Kidney epithelial cell (primary cell): ENCODE measurements at regions not wholly inside any gene's neighbourhood (a gene's known extent, or its start where the extent isn't known, plus 50 kb on each side); places are given as distances from the start of the nearest gene placed in this dataset.
A peak's percentile ranks its signal among the peaks of the same experiment; 100 is the strongest.

ENCODE experiments used
- DNase-seq: peaks from one replicate; pipeline ENCODE4 v3.0.0-alpha.2; 2010; ENCODE audit warnings: low read depth
- H3K27me3 ChIP-seq: 2 replicates; pipeline ENCODE4 v1.6.0; 2011; ENCODE audit warnings: low read length; ENCODE audit not compliant: control insufficient read depth, insufficient read depth
- H3K36me3 ChIP-seq: 2 replicates; pipeline ENCODE4 v1.5.1; 2011; ENCODE audit warnings: low read length; ENCODE audit not compliant: control insufficient read depth, insufficient read depth
- H3K4me3 ChIP-seq: 2 replicates; pipeline ENCODE4 v1.5.1; 2011; ENCODE audit warnings: low read depth, mild to moderate bottlenecking, control low read depth, low read length
- CTCF ChIP-seq: IDR thresholded peaks from 2 replicates; pipeline ENCODE4 v1.5.1; 2011; ENCODE audit warnings: mild to moderate bottlenecking, moderate library complexity, low read length, control low read depth, inconsistent platforms; ENCODE audit not compliant: insufficient read depth, poor library complexity, severe bottlenecking

- H3K27me3 ChIP-seq, result no peaks in the 10 kb centered on the region
- no peak overlapping the region for H3K4me3 ChIP-seq
- TF ChIP-seq CTCF, result no peak
- H3K36me3 ChIP-seq, result no peaks in the 10 kb centered on the region
- DNase-seq, result no peak
These were observed 531.4 kb downstream of the FUT8 start for GRCh38 chr14:65943916-65944410.

GRCh38 chr14:65945327-65945726 is 532.8 kb downstream of the FUT8 start:
- no peak for TF ChIP-seq CTCF
- Histone ChIP-seq H3K36me3 (no peaks in the 10 kb centered on the region), H3K27me3 (no peaks in the 10 kb centered on the region), H3K4me3 (no peak overlapping the region)
- DNase-seq, result no peak

GRCh38 chr14:65946494-65946893 is 534.0 kb downstream of the FUT8 start:
- Histone ChIP-seq H3K27me3 (no peaks in the 10 kb centered on the region), H3K4me3 (no peak overlapping the region), H3K36me3 (no peaks in the 10 kb centered on the region)
- DNase-seq, result no peak
- no peak for TF ChIP-seq CTCF

GRCh38 chr14:65948302-65948701 is 535.8 kb downstream of the FUT8 start:
- no peaks in the 10 kb centered on the region for H3K36me3 ChIP-seq
- no peaks in the 10 kb centered on the region for H3K27me3 ChIP-seq
- no peak for DNase-seq
- TF ChIP-seq CTCF, result no peak
- H3K4me3 ChIP-seq, result no peak overlapping the region

GRCh38 chr14:65949711-65950516 is 536.3 kb upstream of the CCDC196 start:
- DNase-seq, result peak; percentile 69
- no peak overlapping the region for H3K4me3 ChIP-seq

More at GRCh38 chr14:65949711-65950516, 536.3 kb upstream of the CCDC196 start:
- no peaks in the 10 kb centered on the region for H3K27me3 ChIP-seq
- no peaks in the 10 kb centered on the region for H3K36me3 ChIP-seq
- no peak for TF ChIP-seq CTCF
